WTC11 (cell line): ENCODE measurements at regions not wholly inside any gene's neighbourhood (a gene's known extent, or its start where the extent isn't known, plus 50 kb on each side); places are given as distances from the start of the nearest gene placed in this dataset.

Experiments used
- ATAC-seq: fragments of 200-7000 bp; cut with Tn5 transposase; 2 replicates; pipeline ENCODE4 v1.10.0; 2021; ENCODE audit warnings: mild to moderate bottlenecking, moderate library complexity
- CTCF ChIA-PET: fragments of 300-600 bp; sonication (Branson Sonifier 250); formaldehyde crosslinking; loops from one replicate; lab custom pipeline; 2021; ENCODE audit warnings: antibody characterized with exemption; lab: Charles Lee
- POLR2A ChIA-PET: fragments of 350-600 bp; sonication (Branson Sonifier 250); formaldehyde crosslinking; loops from one replicate; lab custom pipeline; 2021; ENCODE audit warnings: antibody characterized with exemption; lab: Charles Lee
- DNase-seq: peaks from one replicate; pipeline ENCODE4 v3.0.0; 2021; ENCODE audit warnings: low spot score
- H3K27ac Mint-ChIP-seq: 2 replicates; pipeline ENCODE4 v1.8.0; 2021; ENCODE audit warnings: mixed read lengths
- H3K27me3 Mint-ChIP-seq: 2 replicates; pipeline ENCODE4 v1.8.0; 2021; ENCODE audit warnings: low read depth, mild to moderate bottlenecking, moderate library complexity, mixed read lengths
- H3K36me3 Mint-ChIP-seq: 2 replicates; pipeline ENCODE4 v1.8.0; 2021; ENCODE audit warnings: mixed read lengths
- H3K4me1 Mint-ChIP-seq: 2 replicates; pipeline ENCODE4 v1.8.0; 2022; ENCODE audit warnings: mixed read lengths
- H3K4me3 Mint-ChIP-seq: 2 replicates; pipeline ENCODE4 v1.8.0; 2021; ENCODE audit warnings: mild to moderate bottlenecking, moderate library complexity, mixed read lengths
- H3K9me3 Mint-ChIP-seq: 2 replicates; pipeline ENCODE4 v1.8.0; 2021; ENCODE audit warnings: mixed read lengths
- CREM ChIP-seq: sonication (generic); formaldehyde crosslinking; IDR thresholded peaks from 2 replicates; pipeline ENCODE4 v1.8.1; 2022; ENCODE audit warnings: mild to moderate bottlenecking, missing genetic modification reagents, moderate library complexity
- FOXJ3 ChIP-seq: sonication (generic); formaldehyde crosslinking; IDR thresholded peaks from 2 replicates; pipeline ENCODE4 v1.9.0; 2021; ENCODE audit warnings: missing genetic modification reagents, mild to moderate bottlenecking, borderline replicate concordance
- FOXK1 ChIP-seq: sonication (generic); formaldehyde crosslinking; IDR thresholded peaks from 2 replicates; pipeline ENCODE4 v1.8.0; 2022; ENCODE audit warnings: mild to moderate bottlenecking, moderate library complexity, missing genetic modification reagents
- FOXP1 ChIP-seq: sonication (generic); formaldehyde crosslinking; IDR thresholded peaks from 2 replicates; pipeline ENCODE4 v1.8.0; 2022; ENCODE audit warnings: missing genetic modification reagents, mild to moderate bottlenecking, moderate library complexity, borderline replicate concordance
- GTF2I ChIP-seq: fragments of 250-450 bp; sonication (Bioruptor Pico); conservative IDR thresholded peaks from 2 replicates; pipeline ENCODE4 v1.4.0; 2021; ENCODE audit warnings: mild to moderate bottlenecking
- IRF1 ChIP-seq: sonication (generic); formaldehyde crosslinking; IDR thresholded peaks from 2 replicates; pipeline ENCODE4 v1.8.0; 2023; ENCODE audit warnings: missing genetic modification reagents
- IRF2 ChIP-seq: sonication (generic); formaldehyde crosslinking; IDR thresholded peaks from 2 replicates; pipeline ENCODE4 v1.8.0; 2022; ENCODE audit warnings: low read depth, missing genetic modification reagents, borderline replicate concordance
- KAT7 ChIP-seq: sonication (generic); formaldehyde crosslinking; IDR thresholded peaks from 2 replicates; pipeline ENCODE4 v1.8.1; 2023; ENCODE audit warnings: missing genetic modification reagents, mild to moderate bottlenecking, borderline replicate concordance
- MXD4 ChIP-seq: fragments of 250-450 bp; sonication (Bioruptor Pico); IDR thresholded peaks from 2 replicates; pipeline ENCODE4 v1.8.0; 2021; ENCODE audit warnings: mild to moderate bottlenecking, moderate library complexity, borderline replicate concordance
- MYBL2 ChIP-seq: sonication (generic); formaldehyde crosslinking; IDR thresholded peaks from 2 replicates; pipeline ENCODE4 v1.8.1; 2023; ENCODE audit warnings: mild to moderate bottlenecking, moderate library complexity, missing genetic modification reagents
- NFATC4 ChIP-seq: fragments of 250-450 bp; sonication (Bioruptor Pico); IDR thresholded peaks from 2 replicates; pipeline ENCODE4 v1.9.0; 2021; ENCODE audit warnings: mild to moderate bottlenecking
- NFE2L1 ChIP-seq: sonication (generic); formaldehyde crosslinking; IDR thresholded peaks from 2 replicates; pipeline ENCODE4 v1.8.1; 2023; ENCODE audit warnings: missing genetic modification reagents
- NR3C1 ChIP-seq: sonication (generic); formaldehyde crosslinking; conservative IDR thresholded peaks from 2 replicates; pipeline ENCODE4 v1.8.1; 2023; ENCODE audit warnings: low read depth, mild to moderate bottlenecking, missing genetic modification reagents
- PREB ChIP-seq: sonication (generic); formaldehyde crosslinking; IDR thresholded peaks from 2 replicates; pipeline ENCODE4 v1.8.1; 2022; ENCODE audit warnings: mild to moderate bottlenecking, missing genetic modification reagents, moderate library complexity, borderline replicate concordance
- PRRX2 ChIP-seq: fragments of 250-450 bp; sonication (Bioruptor Pico); IDR thresholded peaks from 2 replicates; pipeline ENCODE4 v1.8.0; 2021; ENCODE audit warnings: mild to moderate bottlenecking
- SMAD3 ChIP-seq: sonication (generic); formaldehyde crosslinking; IDR thresholded peaks from 2 replicates; pipeline ENCODE4 v1.8.0; 2022; ENCODE audit warnings: missing genetic modification reagents, mild to moderate bottlenecking, borderline replicate concordance
- TCF7 ChIP-seq: sonication (generic); formaldehyde crosslinking; IDR thresholded peaks from 2 replicates; pipeline ENCODE4 v1.8.0; 2022; ENCODE audit warnings: mild to moderate bottlenecking, low read depth, missing genetic modification reagents, moderate library complexity
- TEAD4 ChIP-seq: sonication (generic); formaldehyde crosslinking; IDR thresholded peaks from 2 replicates; pipeline ENCODE4 v1.8.0; 2022; ENCODE audit warnings: mild to moderate bottlenecking, missing genetic modification reagents
- ZBTB21 ChIP-seq: sonication (generic); formaldehyde crosslinking; IDR thresholded peaks from 2 replicates; pipeline ENCODE4 v1.8.1; 2023; ENCODE audit warnings: mild to moderate bottlenecking, missing genetic modification reagents, borderline replicate concordance
- ZBTB43 ChIP-seq: sonication (generic); formaldehyde crosslinking; IDR thresholded peaks from 2 replicates; pipeline ENCODE4 v1.8.1; 2023; ENCODE audit warnings: mild to moderate bottlenecking, missing genetic modification reagents
- ZNF671 ChIP-seq: fragments of 250-450 bp; sonication (Bioruptor Pico); IDR thresholded peaks from 2 replicates; pipeline ENCODE4 v1.8.0; 2021; ENCODE audit warnings: mild to moderate bottlenecking
- TF ChIP-seq, protein P1 (sequence below): sonication (generic); formaldehyde crosslinking; IDR thresholded peaks from 2 replicates; pipeline ENCODE4 v1.8.0; 2022; ENCODE audit warnings: mild to moderate bottlenecking, missing genetic modification reagents
- TF ChIP-seq, protein P2 (sequence below): fragments of 200-600 bp; IDR thresholded peaks from 2 replicates; pipeline ENCODE4 v1.8.0; 2022; ENCODE audit warnings: antibody characterized with exemption
- TF ChIP-seq, protein P3 (sequence below): sonication (generic); formaldehyde crosslinking; IDR thresholded peaks from 2 replicates; pipeline ENCODE4 v1.8.1; 2023; ENCODE audit warnings: mild to moderate bottlenecking, missing genetic modification reagents
- TF ChIP-seq, protein P4 (sequence below): sonication (generic); formaldehyde crosslinking; IDR thresholded peaks from 2 replicates; pipeline ENCODE4 v1.8.1; 2022; ENCODE audit warnings: low read depth, mild to moderate bottlenecking, moderate library complexity, missing genetic modification reagents, borderline replicate concordance

GRCh38 chr16:72266836-72267235, 94.9 kb upstream of the PMFBP1 start:
- ChIA-PET POLR2A (interaction anchor here (1.5 kb wide), 1 partner anchor 18 kb away, joined by 5 read pairs; no protein-coding TSS in a partner anchor), CTCF (interaction anchor here (0.7 to 1.1 kb wide), 2 partner anchors 92 to 200 kb away, joined by 3 to 5 read pairs; no protein-coding TSS in a partner anchor)
- no peak overlapping the region for H3K27ac Mint-ChIP-seq
- ATAC-seq (no peak), DNase-seq (no peak)
- no peaks in the 10 kb centered on the region for H3K27me3 Mint-ChIP-seq
- peaks cover 11% of the 10 kb centered on the region for H3K4me1 Mint-ChIP-seq
- no peak for TF ChIP-seq ZNF671
- TF ChIP-seq, protein P1, sequence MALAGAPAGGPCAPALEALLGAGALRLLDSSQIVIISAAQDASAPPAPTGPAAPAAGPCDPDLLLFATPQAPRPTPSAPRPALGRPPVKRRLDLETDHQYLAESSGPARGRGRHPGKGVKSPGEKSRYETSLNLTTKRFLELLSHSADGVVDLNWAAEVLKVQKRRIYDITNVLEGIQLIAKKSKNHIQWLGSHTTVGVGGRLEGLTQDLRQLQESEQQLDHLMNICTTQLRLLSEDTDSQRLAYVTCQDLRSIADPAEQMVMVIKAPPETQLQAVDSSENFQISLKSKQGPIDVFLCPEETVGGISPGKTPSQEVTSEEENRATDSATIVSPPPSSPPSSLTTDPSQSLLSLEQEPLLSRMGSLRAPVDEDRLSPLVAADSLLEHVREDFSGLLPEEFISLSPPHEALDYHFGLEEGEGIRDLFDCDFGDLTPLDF (CRISPR knock-in tag): no peak
- TF ChIP-seq ZBTB43 (CRISPR knock-in tag): no peak
- no peak for TF ChIP-seq ZBTB21
- no peak for TF ChIP-seq MXD4 (CRISPR knock-in tag)
- no peak for TF ChIP-seq NFATC4
- no peak for TF ChIP-seq SMAD3 (CRISPR knock-in tag)
- TF ChIP-seq, protein P2, sequence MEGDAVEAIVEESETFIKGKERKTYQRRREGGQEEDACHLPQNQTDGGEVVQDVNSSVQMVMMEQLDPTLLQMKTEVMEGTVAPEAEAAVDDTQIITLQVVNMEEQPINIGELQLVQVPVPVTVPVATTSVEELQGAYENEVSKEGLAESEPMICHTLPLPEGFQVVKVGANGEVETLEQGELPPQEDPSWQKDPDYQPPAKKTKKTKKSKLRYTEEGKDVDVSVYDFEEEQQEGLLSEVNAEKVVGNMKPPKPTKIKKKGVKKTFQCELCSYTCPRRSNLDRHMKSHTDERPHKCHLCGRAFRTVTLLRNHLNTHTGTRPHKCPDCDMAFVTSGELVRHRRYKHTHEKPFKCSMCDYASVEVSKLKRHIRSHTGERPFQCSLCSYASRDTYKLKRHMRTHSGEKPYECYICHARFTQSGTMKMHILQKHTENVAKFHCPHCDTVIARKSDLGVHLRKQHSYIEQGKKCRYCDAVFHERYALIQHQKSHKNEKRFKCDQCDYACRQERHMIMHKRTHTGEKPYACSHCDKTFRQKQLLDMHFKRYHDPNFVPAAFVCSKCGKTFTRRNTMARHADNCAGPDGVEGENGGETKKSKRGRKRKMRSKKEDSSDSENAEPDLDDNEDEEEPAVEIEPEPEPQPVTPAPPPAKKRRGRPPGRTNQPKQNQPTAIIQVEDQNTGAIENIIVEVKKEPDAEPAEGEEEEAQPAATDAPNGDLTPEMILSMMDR: no peak
- TF ChIP-seq FOXK1: no peak
- no peak for TF ChIP-seq CREM
- no peak for TF ChIP-seq KAT7 (CRISPR knock-in tag)
- no peak for TF ChIP-seq MYBL2
- no peak for TF ChIP-seq TEAD4 (CRISPR knock-in tag)
- TF ChIP-seq TCF7 (CRISPR knock-in tag): no peak
- no peak for TF ChIP-seq GTF2I (CRISPR knock-in tag)
- TF ChIP-seq, protein P3, sequence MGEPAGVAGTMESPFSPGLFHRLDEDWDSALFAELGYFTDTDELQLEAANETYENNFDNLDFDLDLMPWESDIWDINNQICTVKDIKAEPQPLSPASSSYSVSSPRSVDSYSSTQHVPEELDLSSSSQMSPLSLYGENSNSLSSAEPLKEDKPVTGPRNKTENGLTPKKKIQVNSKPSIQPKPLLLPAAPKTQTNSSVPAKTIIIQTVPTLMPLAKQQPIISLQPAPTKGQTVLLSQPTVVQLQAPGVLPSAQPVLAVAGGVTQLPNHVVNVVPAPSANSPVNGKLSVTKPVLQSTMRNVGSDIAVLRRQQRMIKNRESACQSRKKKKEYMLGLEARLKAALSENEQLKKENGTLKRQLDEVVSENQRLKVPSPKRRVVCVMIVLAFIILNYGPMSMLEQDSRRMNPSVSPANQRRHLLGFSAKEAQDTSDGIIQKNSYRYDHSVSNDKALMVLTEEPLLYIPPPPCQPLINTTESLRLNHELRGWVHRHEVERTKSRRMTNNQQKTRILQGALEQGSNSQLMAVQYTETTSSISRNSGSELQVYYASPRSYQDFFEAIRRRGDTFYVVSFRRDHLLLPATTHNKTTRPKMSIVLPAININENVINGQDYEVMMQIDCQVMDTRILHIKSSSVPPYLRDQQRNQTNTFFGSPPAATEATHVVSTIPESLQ (CRISPR knock-in tag): no peak
- TF ChIP-seq FOXJ3 (CRISPR knock-in tag): no peak
- no peak for TF ChIP-seq FOXP1 (CRISPR knock-in tag)
- no peak for TF ChIP-seq PRRX2 (CRISPR knock-in tag)
- peaks cover 5% of the 10 kb centered on the region for H3K9me3 Mint-ChIP-seq
- no peak overlapping the region for H3K4me3 Mint-ChIP-seq
- no peaks in the 10 kb centered on the region; the same call in 1 of the 2 replicates for H3K36me3 Mint-ChIP-seq

GRCh38 chr16:72264771-72265170, 92.8 kb upstream of the PMFBP1 start:
- DNase-seq (no peak), ATAC-seq (no peak)
- Mint-ChIP-seq H3K4me1 (peaks cover 11% of the 10 kb centered on the region), H3K36me3 (no peaks in the 10 kb centered on the region; the same call in 1 of the 2 replicates), H3K4me3 (no peak overlapping the region), H3K27ac (no peak overlapping the region), H3K27me3 (no peaks in the 10 kb centered on the region), H3K9me3 (peaks cover 5% of the 10 kb centered on the region)
- ChIA-PET CTCF (interaction anchor here (0.8 kb wide), 1 partner anchor 202 kb away, joined by 3 read pairs; no protein-coding TSS in a partner anchor), POLR2A (no interaction called here)
- TF ChIP-seq IRF2 (CRISPR knock-in tag) (no peak), MXD4 (CRISPR knock-in tag) (no peak), IRF1 (CRISPR knock-in tag) (no peak), PREB (CRISPR knock-in tag) (no peak), NFE2L1 (CRISPR knock-in tag) (no peak), NR3C1 (no peak)
- TF ChIP-seq, protein P4, sequence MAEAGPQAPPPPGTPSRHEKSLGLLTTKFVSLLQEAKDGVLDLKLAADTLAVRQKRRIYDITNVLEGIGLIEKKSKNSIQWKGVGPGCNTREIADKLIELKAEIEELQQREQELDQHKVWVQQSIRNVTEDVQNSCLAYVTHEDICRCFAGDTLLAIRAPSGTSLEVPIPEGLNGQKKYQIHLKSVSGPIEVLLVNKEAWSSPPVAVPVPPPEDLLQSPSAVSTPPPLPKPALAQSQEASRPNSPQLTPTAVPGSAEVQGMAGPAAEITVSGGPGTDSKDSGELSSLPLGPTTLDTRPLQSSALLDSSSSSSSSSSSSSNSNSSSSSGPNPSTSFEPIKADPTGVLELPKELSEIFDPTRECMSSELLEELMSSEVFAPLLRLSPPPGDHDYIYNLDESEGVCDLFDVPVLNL: no peak
- TF ChIP-seq, protein P3 (CRISPR knock-in tag): no peak
